Activated CD4-positive, alpha-beta T cell treated with anti-CD3 and anti-CD28 coated beads, Interleukin-2, amount 10 ng/mL, durations not matched to agents 7 days and 5 days (primary cell): ENCODE measurements at regions not wholly inside any gene's neighbourhood (a gene's known extent, or its start where the extent isn't known, plus 50 kb on each side); places are given as distances from the start of the nearest gene placed in this dataset.
"Not testable (repeated sequence)": the region's sequence is repeated elsewhere in the genome, so short reads cannot be mapped to it uniquely, and the experiment has no call there.

ENCODE experiments used
- CTCF ChIA-PET: fragments of 350-600 bp; sonication (Branson Sonifier 250); formaldehyde crosslinking; loops from one replicate; lab custom pipeline; 2021; ENCODE audit warnings: antibody characterized with exemption; lab: Charles Lee
- POLR2A ChIA-PET: fragments of 350-600 bp; sonication (Branson Sonifier 250); formaldehyde crosslinking; loops from one replicate; lab custom pipeline; 2021; ENCODE audit warnings: antibody characterized with exemption; lab: Charles Lee
- DNase-seq: peaks from one replicate; pipeline ENCODE4 v3.0.0-alpha.2; 2020
- H3K27ac Mint-ChIP-seq: one replicate; pipeline ENCODE4 v1.8.0; 2021; ENCODE audit warnings: mild to moderate bottlenecking, moderate library complexity, mixed read lengths
- H3K27me3 Mint-ChIP-seq: one replicate; pipeline ENCODE4 v1.8.0; 2021; ENCODE audit warnings: mixed read lengths
- H3K36me3 Mint-ChIP-seq: one replicate; pipeline ENCODE4 v1.8.0; 2021; ENCODE audit warnings: low read depth, mixed read lengths
- H3K4me1 Mint-ChIP-seq: one replicate; pipeline ENCODE4 v1.8.0; 2021; ENCODE audit warnings: mixed read lengths
- H3K4me3 Mint-ChIP-seq: one replicate; pipeline ENCODE4 v1.8.0; 2021; ENCODE audit warnings: mild to moderate bottlenecking, moderate library complexity, mixed read lengths
- H3K9me3 Mint-ChIP-seq: one replicate; pipeline ENCODE4 v1.8.0; 2021; ENCODE audit warnings: mixed read lengths

DNA sequence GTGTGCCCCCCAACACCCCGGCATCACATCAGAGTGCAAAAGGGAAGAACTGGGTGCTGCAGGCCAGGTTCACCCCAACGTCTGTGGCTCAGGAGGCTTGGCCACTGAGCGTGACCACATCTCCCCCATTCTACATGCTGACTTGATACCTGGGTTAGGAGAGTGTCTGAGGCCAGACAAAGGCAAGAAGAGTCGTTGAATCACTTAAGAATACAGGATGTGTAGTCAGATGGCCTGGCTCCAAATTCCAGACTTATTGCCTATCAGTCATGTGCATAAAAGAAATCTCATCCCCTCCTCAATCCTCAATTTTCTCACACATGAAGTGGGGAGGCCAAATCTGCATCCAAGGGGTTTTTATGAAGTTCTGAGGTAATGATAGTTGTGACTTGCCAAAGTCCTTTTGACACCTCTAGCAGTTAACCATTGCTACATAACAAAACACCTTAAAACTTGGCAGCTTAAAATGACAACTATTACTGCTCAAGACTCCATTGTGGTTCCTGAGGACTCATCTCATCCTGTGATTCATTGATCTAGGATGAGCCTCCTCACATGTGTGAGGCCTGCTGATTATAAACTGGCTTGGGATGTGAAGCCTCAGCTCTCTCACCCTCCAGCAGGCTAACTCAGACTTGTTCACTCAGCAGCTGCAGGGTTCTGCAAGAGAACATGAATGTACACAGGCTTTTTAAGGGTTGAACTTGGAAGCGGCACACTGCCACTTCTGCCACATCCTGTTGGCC is 138.8 kb upstream of the TLE3 start:
- H3K27ac Mint-ChIP-seq, result no peak overlapping the region
- ChIA-PET POLR2A (no interaction called here), CTCF (interaction anchor here (1.3 to 1.6 kb wide), 3 partner anchors 9 to 36 kb away, joined by 3 to 5 read pairs (median 3); no protein-coding TSS in a partner anchor)
- peaks cover 12% of the 10 kb centered on the region for H3K36me3 Mint-ChIP-seq
- peaks cover 16% of the 10 kb centered on the region for H3K9me3 Mint-ChIP-seq
- H3K4me3 Mint-ChIP-seq, result no peak overlapping the region
- H3K27me3 Mint-ChIP-seq, result peaks cover 28% of the 10 kb centered on the region
- DNase-seq, result peak; percentile 19
- H3K4me1 Mint-ChIP-seq, result peaks cover 36% of the 10 kb centered on the region

DNA sequence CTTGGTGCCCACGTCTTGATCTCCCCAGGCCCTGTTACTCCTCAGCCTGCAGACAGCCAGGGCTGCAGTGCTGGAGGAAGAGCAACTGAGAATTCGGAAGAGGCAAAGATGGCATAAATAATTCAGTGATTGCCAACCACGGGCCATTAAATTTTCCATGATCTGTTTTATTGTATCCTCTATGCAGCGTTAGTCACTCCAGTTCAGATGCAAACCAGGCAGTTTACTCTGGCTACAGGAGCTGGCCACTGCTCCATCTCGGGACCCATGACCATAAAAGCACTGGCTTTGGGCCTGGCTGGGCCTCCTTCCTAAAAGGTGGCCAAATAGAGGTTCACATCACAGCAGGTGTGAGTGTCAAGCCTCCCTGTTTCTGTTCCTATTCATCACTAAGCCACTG is 137.6 kb upstream of the TLE3 start:
- Mint-ChIP-seq H3K27me3 (peaks cover 28% of the 10 kb centered on the region), H3K4me3 (no peak overlapping the region), H3K4me1 (peaks cover 29% of the 10 kb centered on the region), H3K9me3 (peaks cover 18% of the 10 kb centered on the region), H3K36me3 (peaks cover 14% of the 10 kb centered on the region), H3K27ac (no peak overlapping the region)
- no peak for DNase-seq
- POLR2A ChIA-PET, result no interaction called here
- CTCF ChIA-PET, result interaction anchor here (1.6 kb wide), 1 partner anchor 17 kb away, joined by 5 read pairs; no protein-coding TSS in a partner anchor

DNA sequence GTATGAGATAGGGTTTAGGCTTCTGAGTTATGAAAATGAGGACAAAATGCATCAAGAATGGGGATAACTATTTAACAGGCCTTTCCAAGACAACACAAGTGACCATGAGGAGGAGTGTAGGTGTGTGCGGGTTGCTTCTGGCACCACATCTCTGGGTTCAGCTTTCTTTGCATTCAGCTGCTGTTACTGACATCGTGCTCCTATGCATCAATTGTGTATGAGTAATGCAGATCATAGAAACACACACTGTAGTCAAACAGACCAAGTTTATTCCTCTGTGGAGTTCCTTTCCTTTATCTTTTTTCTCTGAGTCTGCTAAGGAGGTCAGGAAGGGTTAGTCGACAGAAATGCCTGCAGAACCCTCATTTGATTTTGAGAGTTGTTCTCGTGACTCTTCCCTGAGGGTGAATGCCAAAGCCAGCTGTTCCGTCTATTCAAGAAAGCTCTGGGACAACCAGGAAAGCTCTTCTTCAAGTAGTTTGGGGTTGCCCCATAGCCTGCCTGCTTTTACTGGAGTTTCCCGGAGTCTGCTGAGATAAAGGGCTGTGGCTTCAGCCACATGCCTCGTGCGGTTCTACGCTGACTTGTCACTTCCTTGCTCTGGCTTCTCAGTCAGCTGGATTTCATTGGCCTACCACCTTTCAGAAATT is 136.7 kb upstream of the TLE3 start:
- Mint-ChIP-seq H3K27me3 (peaks cover 27% of the 10 kb centered on the region), H3K27ac (no peak overlapping the region), H3K4me3 (no peak overlapping the region), H3K9me3 (peaks cover 25% of the 10 kb centered on the region), H3K36me3 (peaks cover 19% of the 10 kb centered on the region), H3K4me1 (peaks cover 29% of the 10 kb centered on the region)
- CTCF ChIA-PET, result interaction anchor here (0.7 kb wide), 1 partner anchor 155 kb away, joined by 3 read pairs; no protein-coding TSS in a partner anchor
- peak; percentile 27 for DNase-seq
- POLR2A ChIA-PET, result no interaction called here

DNA sequence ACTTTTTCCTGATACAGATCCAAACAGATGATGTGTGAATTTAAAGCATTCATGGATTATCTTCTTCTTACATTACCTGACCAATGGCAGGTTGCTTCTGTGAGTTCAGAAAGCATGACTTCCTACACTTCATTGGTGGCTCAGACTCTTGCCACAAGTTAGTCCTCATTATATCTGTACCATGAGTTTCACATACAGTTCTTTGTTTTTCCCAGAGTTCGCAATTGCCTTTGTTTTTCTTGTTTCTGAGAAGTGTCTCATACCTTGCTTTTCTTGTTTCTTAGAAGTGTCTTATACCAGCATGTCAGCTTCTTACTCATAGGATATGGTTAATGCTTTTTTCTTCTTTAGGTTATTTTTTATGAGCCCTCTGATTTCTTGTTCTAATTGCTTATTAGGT is 133.8 kb upstream of the TLE3 start:
- POLR2A ChIA-PET, result no interaction called here
- H3K36me3 Mint-ChIP-seq, result peaks cover 19% of the 10 kb centered on the region

DNA sequence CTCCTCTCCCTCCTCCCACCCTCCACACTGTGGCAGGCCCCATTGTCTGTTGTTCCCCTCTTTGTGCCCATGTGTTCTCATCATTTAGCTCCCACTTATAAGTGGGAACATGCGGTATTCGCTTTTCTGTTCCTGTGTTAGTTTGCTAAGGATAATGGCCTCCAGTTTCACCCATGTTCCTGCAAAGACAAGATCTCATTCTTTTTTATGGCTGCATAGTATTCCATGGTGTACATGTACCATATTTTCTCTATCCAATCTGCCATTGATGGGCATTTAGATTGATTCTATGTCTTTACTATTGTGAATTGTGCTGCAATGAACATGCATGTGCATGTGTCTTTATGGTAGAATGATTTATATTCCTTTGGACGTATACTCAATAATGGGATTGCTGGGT is 130.2 kb upstream of the TLE3 start:
- CTCF ChIA-PET, result interaction anchor here (1.1 to 1.3 kb wide), 3 partner anchors 9 to 13 kb away, joined by 3 read pairs; no protein-coding TSS in a partner anchor
- POLR2A ChIA-PET, H3K27me3 Mint-ChIP-seq, H3K4me3 Mint-ChIP-seq, H3K27ac Mint-ChIP-seq, H3K4me1 Mint-ChIP-seq, DNase-seq: not testable (repeated sequence)
- Mint-ChIP-seq H3K36me3 (peaks cover 16% of the 10 kb centered on the region), H3K9me3 (peaks cover 26% of the 10 kb centered on the region)

More for the DNA sequence above, 133.8 kb upstream of the TLE3 start:
- peaks cover 15% of the 10 kb centered on the region for H3K4me1 Mint-ChIP-seq
- H3K27ac Mint-ChIP-seq, result no peak overlapping the region
- DNase-seq, result no peak
- peaks cover 13% of the 10 kb centered on the region for H3K27me3 Mint-ChIP-seq
- no peak overlapping the region for H3K4me3 Mint-ChIP-seq
- peaks cover 31% of the 10 kb centered on the region for H3K9me3 Mint-ChIP-seq
- CTCF ChIA-PET, result interaction anchor here (0.6 kb wide), 1 partner anchor 1846 kb away, joined by 3 read pairs; no protein-coding TSS in a partner anchor

DNA sequence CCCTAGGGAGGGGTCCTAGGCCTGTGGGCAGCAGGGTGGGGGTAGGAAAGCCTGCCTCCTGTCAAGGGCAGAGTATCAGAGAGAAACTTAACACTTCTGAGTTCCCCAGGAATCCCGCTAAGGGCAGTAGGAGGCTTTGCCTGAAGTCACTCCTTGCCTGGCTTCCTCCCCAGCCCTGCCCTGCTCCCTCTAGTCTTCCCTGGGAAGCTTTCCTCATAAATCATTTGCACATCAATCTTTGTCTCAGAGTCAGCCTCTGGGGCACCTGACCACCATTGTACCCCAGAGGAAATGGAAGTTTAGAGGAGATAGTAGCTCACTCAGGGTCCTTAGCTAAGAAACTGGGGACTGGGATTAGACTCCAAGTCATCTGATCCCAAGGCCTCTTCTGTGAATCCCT is 129.4 kb upstream of the TLE3 start:
- CTCF ChIA-PET, result interaction anchor here (1.1 to 1.3 kb wide), 3 partner anchors 10 to 14 kb away, joined by 3 read pairs; no protein-coding TSS in a partner anchor
- no peak for DNase-seq
- H3K27ac Mint-ChIP-seq, result no peak overlapping the region
- no peak overlapping the region for H3K4me3 Mint-ChIP-seq
- POLR2A ChIA-PET, result no interaction called here
- H3K9me3 Mint-ChIP-seq, result peaks cover 22% of the 10 kb centered on the region
- peaks cover 11% of the 10 kb centered on the region for H3K36me3 Mint-ChIP-seq
- peaks cover 8% of the 10 kb centered on the region for H3K4me1 Mint-ChIP-seq
- peaks cover 7% of the 10 kb centered on the region for H3K27me3 Mint-ChIP-seq

DNA sequence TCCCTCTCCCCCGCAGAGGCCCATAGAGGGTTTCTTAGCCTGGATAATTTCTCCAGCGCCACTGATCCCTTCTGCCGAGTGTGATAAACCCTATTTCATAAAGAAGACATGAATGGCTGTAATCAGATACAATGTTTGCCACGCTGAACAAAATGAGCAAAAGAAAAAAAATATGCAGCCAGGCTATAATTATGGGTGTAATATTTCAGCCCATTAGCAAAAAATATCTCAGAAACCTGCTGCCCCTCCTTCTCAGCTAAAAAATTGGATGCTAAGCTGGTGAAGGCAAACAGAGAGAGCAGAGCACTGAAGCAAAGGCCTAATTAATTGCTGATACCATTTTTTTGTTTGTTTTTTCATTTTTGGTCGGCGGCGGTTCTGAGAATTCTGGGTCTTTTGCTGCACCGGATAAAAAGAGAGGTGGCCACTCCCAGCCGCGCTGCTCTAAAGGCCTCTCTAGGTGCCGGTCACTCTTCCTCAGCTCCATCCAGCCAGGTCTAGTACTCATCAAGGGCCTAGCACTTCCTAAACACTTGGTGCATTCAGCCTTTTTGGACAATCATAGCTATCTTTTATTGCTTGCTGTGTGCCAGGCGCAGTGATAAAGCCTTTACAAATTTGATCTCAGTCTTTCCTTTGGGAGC is 128.7 kb upstream of the TLE3 start:
- Mint-ChIP-seq H3K36me3 (peaks cover 6% of the 10 kb centered on the region), H3K9me3 (peaks cover 15% of the 10 kb centered on the region), H3K4me1 (peaks cover 8% of the 10 kb centered on the region), H3K27ac (no peak overlapping the region), H3K27me3 (peaks cover 2% of the 10 kb centered on the region), H3K4me3 (no peak overlapping the region)
- ChIA-PET POLR2A (no interaction called here), CTCF (interaction anchor here (1.1 kb wide), 1 partner anchor 10 kb away, joined by 3 read pairs; no protein-coding TSS in a partner anchor)
- DNase-seq, result no peak

DNA sequence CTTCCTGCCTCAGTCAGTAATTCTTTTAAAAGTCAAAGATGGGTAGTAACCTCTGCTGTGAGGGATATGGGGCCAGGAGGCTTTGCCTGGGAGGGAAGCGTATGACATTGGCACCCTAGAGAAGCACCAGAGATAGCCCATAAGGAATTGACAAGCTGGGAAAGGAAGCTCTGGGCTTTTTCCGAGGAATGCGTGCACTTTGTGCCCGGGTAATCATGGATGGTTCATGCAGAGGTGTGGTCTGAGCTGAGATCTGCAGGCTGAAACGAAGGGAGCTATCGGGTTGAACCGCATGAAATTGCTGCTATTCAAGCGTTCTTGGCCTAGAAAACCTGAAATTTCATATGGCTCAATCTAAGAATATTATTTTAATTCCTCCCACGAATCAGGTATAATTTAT is 127.7 kb upstream of the TLE3 start:
- CTCF ChIA-PET, result no interaction called here
- Mint-ChIP-seq H3K9me3 (peaks cover 14% of the 10 kb centered on the region), H3K36me3 (peaks cover 5% of the 10 kb centered on the region), H3K27me3 (peaks cover 1% of the 10 kb centered on the region), H3K4me1 (peaks cover 8% of the 10 kb centered on the region), H3K4me3 (no peak overlapping the region), H3K27ac (no peak overlapping the region)
- POLR2A ChIA-PET, result no interaction called here
- DNase-seq, result no peak

DNA sequence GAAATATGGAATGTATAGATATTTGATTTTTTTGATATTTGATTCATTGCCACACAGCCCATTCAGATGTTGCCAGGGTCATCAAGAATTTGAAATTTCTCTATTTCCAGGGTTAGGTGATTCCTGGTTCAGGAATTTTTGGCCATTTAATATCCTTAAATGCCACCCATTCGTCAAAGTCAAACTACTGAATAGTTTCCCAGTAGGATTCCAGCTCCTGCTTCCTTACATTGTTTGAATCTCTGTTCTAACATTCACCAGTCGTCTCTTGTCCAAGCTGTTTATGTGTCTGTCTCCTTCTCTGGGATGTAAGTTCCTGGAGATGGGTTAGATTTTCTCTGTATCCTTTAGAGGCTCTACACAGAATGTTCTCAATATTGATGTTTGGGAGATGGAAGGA is 124.9 kb upstream of the TLE3 start:
- H3K4me1 Mint-ChIP-seq, result peaks cover 8% of the 10 kb centered on the region
- H3K27ac Mint-ChIP-seq, result no peak overlapping the region
- ChIA-PET POLR2A (no interaction called here), CTCF (no interaction called here)
- H3K9me3 Mint-ChIP-seq, result no peaks in the 10 kb centered on the region
- DNase-seq, result no peak
- H3K36me3 Mint-ChIP-seq, result no peaks in the 10 kb centered on the region
- no peak overlapping the region for H3K4me3 Mint-ChIP-seq
- H3K27me3 Mint-ChIP-seq, result peaks cover 5% of the 10 kb centered on the region

DNA sequence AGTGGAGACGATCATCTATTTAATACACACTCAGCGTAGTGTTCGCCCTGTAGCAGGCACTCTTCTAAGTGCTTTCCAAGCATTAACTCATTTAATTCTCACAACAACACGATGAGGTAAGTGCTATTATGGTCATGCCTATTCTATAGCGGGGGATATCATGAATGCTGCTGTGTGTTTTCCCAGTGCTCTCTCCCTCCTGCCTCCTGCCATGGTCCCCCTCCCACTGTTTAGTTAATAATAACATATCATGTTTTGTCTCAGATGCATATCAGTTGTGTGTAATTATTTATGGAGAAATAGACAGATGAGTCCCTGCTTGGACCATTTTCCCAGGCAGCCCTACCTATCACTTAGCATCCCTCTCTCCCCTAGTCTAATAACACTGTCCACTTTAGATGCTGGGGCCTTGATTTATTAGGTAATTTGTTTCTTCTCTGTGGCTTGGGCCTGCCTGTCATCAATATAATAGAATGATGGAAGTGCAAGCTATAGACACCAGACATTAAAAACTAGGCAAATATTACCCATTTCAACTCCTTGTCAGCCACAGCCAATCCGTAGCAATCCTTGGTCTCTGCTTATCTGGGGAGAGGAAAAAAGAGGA is 122.9 kb upstream of the TLE3 start:
- CTCF ChIA-PET, result no interaction called here
- no peaks in the 10 kb centered on the region for H3K9me3 Mint-ChIP-seq
- POLR2A ChIA-PET, result no interaction called here

DNA sequence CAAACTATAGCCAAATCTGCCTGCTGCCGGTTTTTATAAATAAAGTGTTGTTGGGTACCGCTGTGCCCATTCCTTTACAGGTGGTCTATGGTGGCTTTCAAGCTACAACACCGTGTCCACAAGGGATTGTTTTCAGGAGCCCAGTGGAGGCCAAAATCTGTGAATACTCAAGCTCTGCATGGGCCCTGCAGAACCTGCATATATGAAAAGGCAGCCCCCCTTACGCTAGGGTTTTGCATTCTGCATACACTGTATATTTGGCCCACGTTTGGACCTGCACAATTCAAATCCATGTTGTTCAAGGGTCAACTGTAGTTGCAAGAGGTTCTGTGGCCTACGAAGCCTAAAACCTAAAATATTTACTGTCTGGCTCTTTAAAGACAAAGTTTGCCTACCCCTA is 122.2 kb upstream of the TLE3 start:
- Mint-ChIP-seq H3K36me3 (no peaks in the 10 kb centered on the region), H3K27ac (no peak overlapping the region), H3K4me3 (no peak overlapping the region), H3K9me3 (no peaks in the 10 kb centered on the region), H3K27me3 (peaks cover 5% of the 10 kb centered on the region), H3K4me1 (peaks cover 8% of the 10 kb centered on the region)
- ChIA-PET CTCF (interaction anchor here (0.6 kb wide), 1 partner anchor 730 kb away, joined by 3 read pairs; no protein-coding TSS in a partner anchor), POLR2A (no interaction called here)
- DNase-seq, result no peak

More for the DNA sequence above, 122.9 kb upstream of the TLE3 start:
- Mint-ChIP-seq H3K4me3 (no peak overlapping the region), H3K27ac (no peak overlapping the region), H3K27me3 (peaks cover 5% of the 10 kb centered on the region), H3K4me1 (peaks cover 8% of the 10 kb centered on the region), H3K36me3 (no peaks in the 10 kb centered on the region)
- no peak for DNase-seq

DNA sequence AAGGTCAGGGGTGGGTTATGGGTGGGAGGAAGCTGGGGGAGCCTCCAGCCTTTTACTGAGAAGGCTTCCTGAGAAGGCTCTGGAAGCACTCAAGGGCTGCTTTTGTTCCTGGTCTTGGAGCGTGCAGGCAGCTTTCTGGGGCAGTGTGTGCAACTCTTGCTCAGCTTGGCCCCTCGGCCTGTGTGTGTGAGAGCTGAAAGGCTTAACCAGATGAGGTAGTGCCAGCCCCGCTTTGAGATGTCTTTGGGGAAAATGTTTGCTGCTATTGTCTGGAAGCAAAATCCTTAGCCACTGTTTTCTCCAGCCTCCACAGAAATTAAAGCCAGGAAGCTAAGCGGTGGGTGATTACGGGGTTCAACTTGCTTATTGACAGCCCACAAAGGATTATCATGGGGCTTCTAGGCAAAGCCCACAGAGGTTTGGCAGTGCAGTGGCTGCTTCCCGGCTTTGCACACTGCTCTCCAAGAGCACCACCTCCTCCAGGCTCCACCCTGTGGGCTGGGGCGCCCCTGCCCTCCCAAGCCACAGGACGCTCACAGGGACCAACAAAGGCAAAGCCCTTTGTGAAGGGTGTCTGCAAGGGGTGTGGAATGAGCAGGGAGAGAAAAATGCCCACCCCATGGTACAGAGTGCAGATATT is 121.7 kb upstream of the TLE3 start:
- Mint-ChIP-seq H3K9me3 (no peaks in the 10 kb centered on the region), H3K27me3 (peaks cover 5% of the 10 kb centered on the region), H3K4me3 (no peak overlapping the region), H3K4me1 (peaks cover 8% of the 10 kb centered on the region), H3K36me3 (no peaks in the 10 kb centered on the region), H3K27ac (no peak overlapping the region)
- POLR2A ChIA-PET, result no interaction called here
- CTCF ChIA-PET, result interaction anchor here (0.6 kb wide), 1 partner anchor 730 kb away, joined by 3 read pairs; no protein-coding TSS in a partner anchor
- DNase-seq, result no peak
